ENCODE measurements at regions not wholly inside any gene's neighbourhood (a gene's known extent, or its start where the extent isn't known, plus 50 kb on each side); places are given as distances from the start of the nearest gene placed in this dataset.

DNA sequence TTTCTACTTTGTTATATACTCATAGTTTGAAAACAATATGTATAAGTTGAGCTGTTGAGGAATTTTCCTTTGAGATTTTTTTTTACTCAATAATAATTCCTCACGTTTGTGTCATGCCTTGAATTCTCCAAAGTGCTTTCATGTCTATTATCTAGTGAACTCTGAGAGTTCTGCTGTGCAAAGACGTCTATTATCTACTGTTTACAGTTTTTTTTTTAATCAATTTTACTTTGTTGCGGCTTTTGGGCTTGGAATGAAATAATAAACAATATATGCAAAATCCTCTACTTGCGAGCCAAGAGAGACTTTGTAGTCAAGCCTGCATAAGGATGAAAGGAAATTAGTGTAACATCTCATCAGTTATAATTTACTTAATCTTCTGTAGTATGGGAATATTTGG lies 107.2 kb upstream of the FRMD6 start:
- Histone ChIP-seq H3K18ac (ENCODE audit: extremely low read depth, low read length) (no peak overlapping the region), H3K27me3 (replicated peaks in 1 of 4; ENCODE audit: control insufficient read depth in 3 of 4, extremely low read depth in 1 of 4, insufficient read depth in 3 of 4, low read length in 3 of 4) (no peaks in the 10 kb centered on the region), H3K4ac (replicated peaks; ENCODE audit: insufficient read length, low read depth, low read length) (no peak overlapping the region), H3K9ac (replicated peaks in 1 of 4; ENCODE audit: extremely low read depth in 1 of 4, low read depth in 3 of 4, low read length in 3 of 4) (no peak overlapping the region), H3K9me3 (ENCODE audit: insufficient read depth in 2 of 2, low read depth in 1 of 2, low read length in 1 of 2) (no peaks in the 10 kb centered on the region; a peak in 1 of 4 replicates), H3K4me1 (replicated peaks in 1 of 4; ENCODE audit: control insufficient read depth in 3 of 4, insufficient read depth in 4 of 4, low read length in 3 of 4) (peaks cover 0 to 2% (median 0%) of the 10 kb centered on the region in 4 experiments; a peak in 2 of 7 replicates), H3K4me2 (ENCODE audit: insufficient read depth in 1 of 2, low read depth in 2 of 2, low read length in 2 of 2) (no peak overlapping the region), H2BK20ac (ENCODE audit: low read length) (no peak overlapping the region), H3K23me2 (ENCODE audit: low read depth, low read length) (no peaks in the 10 kb centered on the region), H4K8ac (ENCODE audit: extremely low read depth, insufficient read depth, low read length) (no peak overlapping the region), H3K79me1 (ENCODE audit: low read depth, low read length) (no peaks in the 10 kb centered on the region), H4K91ac (replicated peaks; ENCODE audit: insufficient read length, low read length) (no peak overlapping the region), H2BK12ac (ENCODE audit: low read depth, low read length) (no peak overlapping the region), H3K23ac (ENCODE audit: insufficient read length) (no peak overlapping the region), H3K36me3 (ENCODE audit: control insufficient read depth in 2 of 4, insufficient read depth in 4 of 4, low read length in 3 of 4) (no peaks in the 10 kb centered on the region), H4K20me1 (replicated peaks in 1 of 2; ENCODE audit: control insufficient read depth in 1 of 2, insufficient read depth in 2 of 2, low read length in 2 of 2) (no peaks in the 10 kb centered on the region), H2AK5ac (ENCODE audit: low read depth, low read length) (no peak overlapping the region), H4K5ac (ENCODE audit: insufficient read length, low read depth, low read length) (no peak overlapping the region), H2BK15ac (ENCODE audit: low read length) (no peak overlapping the region), H3K79me2 (ENCODE audit: control insufficient read depth in 1 of 2, insufficient read depth in 2 of 2, low read length in 2 of 2) (no peaks in the 10 kb centered on the region), H3K27ac (ENCODE audit: low read depth, low read length) (no peak overlapping the region), H2BK120ac (replicated peaks; ENCODE audit: low read depth, low read length) (no peak overlapping the region), H3K4me3 (ENCODE audit: extremely low read depth in 1 of 4, insufficient read depth in 2 of 4, low read depth in 3 of 4, low read length in 4 of 4) (no peak overlapping the region), H2BK5ac (ENCODE audit: low read depth, low read length) (no peak overlapping the region), H2AFZ (ENCODE audit: low read length) (no peak overlapping the region), H3K14ac (ENCODE audit: insufficient read length) (no peak overlapping the region), H3K56ac (replicated peaks; ENCODE audit: insufficient read length, low read depth, low read length) (no peak overlapping the region)
- no peak for FAIRE-seq
- DNase-seq (ENCODE audit: low read depth in 1 of 2, low spot score in 2 of 2) = no peak
- ChIA-PET CTCF (ENCODE audit: partially characterized antibody) (interaction anchor here (0.7 to 1.3 kb wide), 2 partner anchors 9 to 118 kb away, joined by 3 read pairs; no protein-coding TSS in a partner anchor), POLR2A (ENCODE audit: partially characterized antibody) (no interaction called here)
- TF ChIP-seq RBBP5 (IDR thresholded peaks at IDR 0.05; ENCODE audit: borderline replicate concordance, low read depth, low read length) (no peak), CEBPB (IDR thresholded peaks at IDR 0.05; ENCODE audit: low read depth, low read length) (no peak), JUN (IDR thresholded peaks at IDR 0.05; ENCODE audit: low read depth, low read length) (no peak), RFX5 (IDR thresholded peaks at IDR 0.05; ENCODE audit: borderline replicate concordance, low read depth, low read length) (no peak), SP4 (IDR thresholded peaks at IDR 0.05; ENCODE audit: low read length) (no peak), SRF (IDR thresholded peaks at IDR 0.05; ENCODE audit: low read depth, low read length) (no peak), NRF1 (IDR thresholded peaks at IDR 0.05; ENCODE audit: low read depth, low read length) (no peak), RXRA (IDR thresholded peaks at IDR 0.05; ENCODE audit: insufficient read depth, low read depth, low read length) (no peak), EGR1 (IDR thresholded peaks at IDR 0.05; ENCODE audit: borderline replicate concordance, low read depth, low read length) (no peak), CBX5 (IDR thresholded peaks at IDR 0.05; ENCODE audit: low read depth, low read length) (no peak), HDAC2 (IDR thresholded peaks at IDR 0.05; ENCODE audit: borderline replicate concordance in 1 of 2, low read depth in 2 of 2, low read length in 2 of 2) (no peak), CTBP2 (IDR thresholded peaks at IDR 0.05; ENCODE audit: borderline replicate concordance, insufficient read depth, insufficient read length, low read length) (no peak), BCL11A (IDR thresholded peaks at IDR 0.05; ENCODE audit: low read depth in 2 of 2, low read length in 2 of 2) (no peak), TCF12 (IDR thresholded peaks at IDR 0.05; ENCODE audit: low read depth, low read length) (no peak)
- TF ChIP-seq, protein P1, sequence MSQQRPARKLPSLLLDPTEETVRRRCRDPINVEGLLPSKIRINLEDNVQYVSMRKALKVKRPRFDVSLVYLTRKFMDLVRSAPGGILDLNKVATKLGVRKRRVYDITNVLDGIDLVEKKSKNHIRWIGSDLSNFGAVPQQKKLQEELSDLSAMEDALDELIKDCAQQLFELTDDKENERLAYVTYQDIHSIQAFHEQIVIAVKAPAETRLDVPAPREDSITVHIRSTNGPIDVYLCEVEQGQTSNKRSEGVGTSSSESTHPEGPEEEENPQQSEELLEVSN (IDR thresholded peaks at IDR 0.05) = no peak
- 91% methylated on average over 4 of the region's 4 CpGs; no CpG with 5 or more reads in 1 of the 2 experiments for WGBS, 2 experiments (ENCODE audit: extremely low coverage in 1 of 2, insufficient coverage in 1 of 2, insufficient read length in 1 of 2, insufficient replicate concordance in 2 of 2, low coverage in 1 of 2, low lambda C conversion rate in 2 of 2, missing lambda C conversion rate in 1 of 2)

Measured in H1 (cell line).